ENCODE measurements at regions not wholly inside any gene's neighbourhood (a gene's known extent, or its start where the extent isn't known, plus 50 kb on each side); places are given as distances from the start of the nearest gene placed in this dataset.

- TF ChIP-seq CTCF (IDR thresholded peaks at IDR 0.05) (no peak), EP300 (IDR thresholded peaks at IDR 0.05; ENCODE audit: low read depth) (no peak), POLR2A (IDR thresholded peaks at IDR 0.05) (no peak), POLR2AphosphoS5 (IDR thresholded peaks at IDR 0.05) (no peak)
Observed at GRCh38 chr2:59484673-59485072, 1068.8 kb downstream of the BCL11A start.

Measured in transverse colon (tissue), 4 donors.